Transverse colon (tissue), 4 donors: ENCODE measurements at regions not wholly inside any gene's neighbourhood (a gene's known extent, or its start where the extent isn't known, plus 50 kb on each side); places are given as distances from the start of the nearest gene placed in this dataset.

Experiments
- POLR2AphosphoS5 ChIP-seq, 3 donors: sonication (generic); formaldehyde crosslinking; IDR thresholded peaks; one replicate each; pipeline ENCODE4 v1.6.1; 2016; ENCODE audit warnings: antibody characterized with exemption in 3 of 3
- TF ChIP-seq, protein P1 (sequence below), 5 experiments: fragments of 200-600 bp in 3 of 5; fragments of 450-650 bp in 2 of 5; sonication (generic) in 3 of 5; IDR thresholded peaks; 1 replicate in 2 of 5; 2 replicates in 3 of 5; pipeline ENCODE4 v1.5.1; 2016 to 2017; ENCODE audit warnings: antibody characterized with exemption in 5 of 5, inconsistent platforms in 3 of 5, mild to moderate bottlenecking in 2 of 5, moderate library complexity in 1 of 5

DNA sequence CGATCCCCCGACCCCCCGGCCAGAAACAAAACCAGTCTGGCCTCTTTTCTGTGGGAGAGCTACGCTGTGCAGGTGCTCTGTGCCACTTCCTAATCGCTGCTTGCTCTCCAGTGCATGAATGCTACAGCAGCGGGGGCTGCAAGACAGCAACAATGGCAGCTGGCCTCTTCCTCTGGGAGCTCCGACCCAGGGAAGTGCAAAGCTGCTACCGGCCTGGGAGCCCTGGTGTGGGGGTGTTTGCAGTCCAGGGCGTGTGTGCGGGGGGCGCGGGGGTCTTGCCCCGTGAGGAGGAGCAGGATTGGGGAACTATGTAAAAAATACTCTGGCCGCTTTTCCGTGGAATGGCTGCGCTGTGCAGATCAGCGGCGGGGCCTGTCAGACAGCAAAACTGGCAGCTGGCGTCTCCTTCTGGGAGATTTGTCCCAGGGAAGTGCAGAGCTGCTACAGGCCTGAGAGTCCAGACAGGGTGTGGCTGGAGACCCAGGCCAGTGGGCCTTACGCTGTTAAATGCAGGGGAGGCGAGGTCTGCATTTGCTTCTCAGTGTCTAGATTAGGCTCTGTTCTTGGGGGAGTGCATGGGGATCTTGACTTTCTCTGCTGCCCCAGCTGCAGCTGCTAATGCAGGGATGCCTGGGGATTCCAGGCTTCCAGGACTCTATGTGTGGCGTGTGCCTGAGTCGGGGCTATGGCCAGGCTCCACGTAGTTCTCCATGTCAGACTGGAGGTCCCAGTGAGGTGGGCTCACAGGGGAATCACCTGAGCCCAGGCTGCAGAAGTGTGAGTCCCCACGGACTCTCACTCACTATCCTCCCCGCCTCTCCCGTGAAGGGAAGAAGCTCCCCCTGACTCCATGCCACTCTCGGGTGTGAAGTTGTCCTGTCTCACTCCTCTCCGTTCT is 344.5 kb downstream of the AEBP2 start:
- TF ChIP-seq, protein P1, sequence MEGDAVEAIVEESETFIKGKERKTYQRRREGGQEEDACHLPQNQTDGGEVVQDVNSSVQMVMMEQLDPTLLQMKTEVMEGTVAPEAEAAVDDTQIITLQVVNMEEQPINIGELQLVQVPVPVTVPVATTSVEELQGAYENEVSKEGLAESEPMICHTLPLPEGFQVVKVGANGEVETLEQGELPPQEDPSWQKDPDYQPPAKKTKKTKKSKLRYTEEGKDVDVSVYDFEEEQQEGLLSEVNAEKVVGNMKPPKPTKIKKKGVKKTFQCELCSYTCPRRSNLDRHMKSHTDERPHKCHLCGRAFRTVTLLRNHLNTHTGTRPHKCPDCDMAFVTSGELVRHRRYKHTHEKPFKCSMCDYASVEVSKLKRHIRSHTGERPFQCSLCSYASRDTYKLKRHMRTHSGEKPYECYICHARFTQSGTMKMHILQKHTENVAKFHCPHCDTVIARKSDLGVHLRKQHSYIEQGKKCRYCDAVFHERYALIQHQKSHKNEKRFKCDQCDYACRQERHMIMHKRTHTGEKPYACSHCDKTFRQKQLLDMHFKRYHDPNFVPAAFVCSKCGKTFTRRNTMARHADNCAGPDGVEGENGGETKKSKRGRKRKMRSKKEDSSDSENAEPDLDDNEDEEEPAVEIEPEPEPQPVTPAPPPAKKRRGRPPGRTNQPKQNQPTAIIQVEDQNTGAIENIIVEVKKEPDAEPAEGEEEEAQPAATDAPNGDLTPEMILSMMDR (IDR thresholded peaks at IDR 0.05): no peak
- no peak for TF ChIP-seq POLR2AphosphoS5 (IDR thresholded peaks at IDR 0.05)
